K562 (cell line): ENCODE measurements at regions not wholly inside any gene's neighbourhood (a gene's known extent, or its start where the extent isn't known, plus 50 kb on each side); places are given as distances from the start of the nearest gene placed in this dataset.
"Not testable (repeated sequence)": the region's sequence is repeated elsewhere in the genome, so short reads cannot be mapped to it uniquely, and the experiment has no call there.

Source experiments
- ATAC-seq: fragments of 200-7000 bp; cut with Tn5 transposase; 3 replicates; pipeline ENCODE4 v1.9.1; 2020; ENCODE audit warnings: moderate library complexity
- BruUV-seq: library from RNA; stranded (reverse); fragments of 400-500 nt; replicated peaks from 2 replicates; lab custom pipeline; 2021; lab: Mats Ljungman, UMichigan
- CTCF ChIA-PET: fragments of 300-600 bp; formaldehyde crosslinking; extraction: SDS; loops from one replicate; lab custom pipeline; 2021; ENCODE audit warnings: low intra/inter-chr PET ratio; lab: Yijun Ruan, JAX
- POLR2A ChIA-PET: fragments of 300-600, 350-650 bp; sonication (Branson Sonifier 250); formaldehyde crosslinking; extraction: SDS; loops from one replicate; lab custom pipeline; 2021; ENCODE audit warnings: antibody characterized with exemption, inconsistent platforms; lab: Yijun Ruan, JAX
- DNase-seq, 4 experiments: peaks; one replicate each; pipeline versions ENCODE4 v3.0.0 to v3.0.0-alpha.2; 2011 to 2018; ENCODE audit warnings: low spot score in 3 of 4, mixed read lengths in 3 of 4; ENCODE audit errors: extremely low read depth in 1 of 4
- FAIRE-seq: peaks from 2 replicates; lab custom pipeline; 2011; peaks lifted over from hg19 to GRCh38; lab: Jason Lieb, UNC
- H2AFZ ChIP-seq: 2 replicates; pipeline ENCODE4 v1.6.0; 2011; ENCODE audit warnings: low read depth, low read length, control low read depth, inconsistent platforms
- H3K27ac ChIP-seq: fragments of 200-600 bp; 3 replicates; pipeline ENCODE4 v1.8.0; 2011; ENCODE audit warnings: low read depth, mild to moderate bottlenecking, control low read depth, inconsistent platforms, low read length, moderate library complexity, mixed read lengths; ENCODE audit errors: extremely low read depth
- H3K27me3 ChIP-seq, 2 experiments: fragments of 300-600 bp in 1 of 2; 2 replicates in 1 of 2; 3 replicates in 1 of 2; pipeline versions ENCODE4 v1.6.0 to v1.8.0; 2011; ENCODE audit warnings: inconsistent platforms in 2 of 2, low read length in 2 of 2, mild to moderate bottlenecking in 1 of 2, mixed read lengths in 1 of 2, moderate library complexity in 1 of 2; ENCODE audit not compliant: control insufficient read depth in 2 of 2, insufficient read depth in 2 of 2
- H3K36me3 ChIP-seq: fragments of 300-600 bp; 3 replicates; pipeline ENCODE4 v1.8.0; 2011; ENCODE audit warnings: mild to moderate bottlenecking, low read length, inconsistent platforms; ENCODE audit not compliant: control insufficient read depth, insufficient read depth
- H3K4me1 ChIP-seq, 2 experiments: fragments of 200-600 bp in 1 of 2; replicated peaks in 1 of 2; 2 replicates in 1 of 2; 3 replicates in 1 of 2; pipeline versions ENCODE4 v1.5.1 to v1.8.0; 2011; ENCODE audit warnings: inconsistent platforms in 2 of 2, low read length in 2 of 2, mild to moderate bottlenecking in 1 of 2, mixed read lengths in 1 of 2, moderate library complexity in 1 of 2; ENCODE audit not compliant: control insufficient read depth in 2 of 2, insufficient read depth in 2 of 2
- H3K4me2 ChIP-seq: 2 replicates; pipeline ENCODE4 v1.6.1; 2011; ENCODE audit warnings: low read length, control low read depth, inconsistent platforms, mixed read lengths; ENCODE audit not compliant: insufficient read depth
- H3K4me3 ChIP-seq: fragments of 200-600 bp; sonication (generic), shearing (Covaris generic); 2 replicates; pipeline ENCODE4 v1.5.1; 2016; ENCODE audit warnings: control low read depth, inconsistent platforms
- H3K79me2 ChIP-seq: fragments of 200-600 bp; 3 replicates; pipeline ENCODE4 v1.8.0; 2011; ENCODE audit warnings: low read length, inconsistent platforms; ENCODE audit not compliant: control insufficient read depth, insufficient read depth
- H3K9ac ChIP-seq, 2 experiments: 2 replicates each; pipeline versions ENCODE4 v1.6.0 to v1.6.1; 2011; ENCODE audit warnings: low read depth in 2 of 2, low read length in 2 of 2, control low read depth in 1 of 2, inconsistent platforms in 1 of 2, mild to moderate bottlenecking in 1 of 2, mixed read lengths in 1 of 2; ENCODE audit not compliant: insufficient read depth in 1 of 2
- H3K9me1 ChIP-seq: one replicate; pipeline ENCODE4 v1.6.0; 2011; ENCODE audit warnings: inconsistent platforms, mild to moderate bottlenecking, low read length, moderate library complexity; ENCODE audit not compliant: control insufficient read depth, insufficient read depth
- H3K9me3 ChIP-seq: replicated peaks from 2 replicates; pipeline ENCODE4 v1.5.1; 2011; ENCODE audit warnings: low read depth, low read length, inconsistent platforms; ENCODE audit not compliant: control insufficient read depth, insufficient read depth
- H4K20me1 ChIP-seq: replicated peaks from 2 replicates; pipeline ENCODE4 v1.6.1; 2011; ENCODE audit warnings: low read length, inconsistent platforms, mixed read lengths; ENCODE audit not compliant: control insufficient read depth, insufficient read depth
- WGBS: fragments of 100-300 bp; shearing (Covaris generic); methylation state at CpG from one replicate; pipeline ENCODE4 v1.1.6; 2016; ENCODE audit warnings: low coverage, mixed read lengths; ENCODE audit not compliant: insufficient coverage; ENCODE audit errors: missing lambda C conversion rate; 5-methylcytosine and 5-hydroxymethylcytosine counted together
- in situ Hi-C: fragments of 300-500 bp; cut with MboI; formaldehyde crosslinking; loops from 4 replicates; pipeline ENCODE4 v1.15.0; 2018; ENCODE audit warnings: inconsistent platforms, mixed read lengths
- intact Hi-C: fragments of 100-400 bp; cut with micrococcal nuclease; formaldehyde crosslinking; loops from 2 replicates; pipeline ENCODE4 v1.14.2; 2022

GRCh38 chr16:33966855-33967254, 507.4 kb downstream of the TP53TG3F start:
- ATAC-seq, H3K4me2 ChIP-seq, H3K9me3 ChIP-seq, H3K4me3 ChIP-seq, DNase-seq, FAIRE-seq, H3K9ac ChIP-seq, H4K20me1 ChIP-seq, H3K27ac ChIP-seq, H3K79me2 ChIP-seq, H3K4me1 ChIP-seq, H3K27me3 ChIP-seq, intact Hi-C loops, H3K9me1 ChIP-seq, H3K36me3 ChIP-seq, BruUV-seq, CTCF ChIA-PET, POLR2A ChIA-PET, H2AFZ ChIP-seq, in situ Hi-C loops: not testable (repeated sequence)
- WGBS, result 0% methylated on average over 1 of the region's 2 CpGs

- H3K9me1 ChIP-seq, H3K4me2 ChIP-seq, H2AFZ ChIP-seq, POLR2A ChIA-PET, H3K9me3 ChIP-seq, H4K20me1 ChIP-seq, H3K4me3 ChIP-seq, ATAC-seq, DNase-seq, FAIRE-seq, H3K79me2 ChIP-seq, BruUV-seq, in situ Hi-C loops, intact Hi-C loops, H3K9ac ChIP-seq, H3K4me1 ChIP-seq, H3K27me3 ChIP-seq, H3K36me3 ChIP-seq, CTCF ChIA-PET, H3K27ac ChIP-seq: not testable (repeated sequence)
- no CpG with 5 or more reads among the region's 8 CpGs for WGBS
These were observed 515.1 kb downstream of the TP53TG3F start for GRCh38 chr16:33974557-33974956.

GRCh38 chr16:33975744-33976143, 516.3 kb downstream of the TP53TG3F start:
- H3K27me3 ChIP-seq, H4K20me1 ChIP-seq, POLR2A ChIA-PET, H3K36me3 ChIP-seq, DNase-seq, FAIRE-seq, H3K4me1 ChIP-seq, H3K9me1 ChIP-seq, H3K9ac ChIP-seq, intact Hi-C loops, H3K9me3 ChIP-seq, H2AFZ ChIP-seq, H3K4me2 ChIP-seq, H3K79me2 ChIP-seq, H3K27ac ChIP-seq, CTCF ChIA-PET, in situ Hi-C loops, BruUV-seq, ATAC-seq, H3K4me3 ChIP-seq: not testable (repeated sequence)
- WGBS, result no CpG with 5 or more reads among the region's 55 CpGs

DNA sequence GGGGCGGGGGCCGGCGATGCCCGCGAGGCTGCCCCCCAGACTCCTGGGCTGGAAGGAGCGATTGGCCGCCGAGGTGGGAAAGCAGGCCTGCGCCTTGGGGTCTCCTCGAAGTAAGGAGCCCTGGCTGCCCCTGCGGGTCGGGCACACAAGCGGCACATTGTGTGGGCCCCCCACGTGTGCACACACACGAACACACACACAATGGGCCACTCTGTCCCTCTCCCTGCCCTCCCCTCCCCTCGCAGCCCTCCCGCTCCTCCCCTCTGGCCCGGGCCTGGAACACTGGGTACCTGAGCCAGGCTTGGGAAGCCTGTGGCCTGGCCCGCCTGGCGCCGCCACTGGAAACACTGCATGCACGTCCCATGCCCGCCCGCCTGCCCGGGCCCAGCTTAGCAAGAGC, 517.1 kb downstream of the TP53TG3F start:
- H3K36me3 ChIP-seq, DNase-seq, H3K27me3 ChIP-seq, H3K27ac ChIP-seq, H3K4me2 ChIP-seq, ATAC-seq, POLR2A ChIA-PET, CTCF ChIA-PET, H3K9me3 ChIP-seq, H4K20me1 ChIP-seq, in situ Hi-C loops, H3K9me1 ChIP-seq, intact Hi-C loops, H3K4me3 ChIP-seq, H3K79me2 ChIP-seq, H3K4me1 ChIP-seq, FAIRE-seq, H2AFZ ChIP-seq, H3K9ac ChIP-seq, BruUV-seq: not testable (repeated sequence)
- WGBS, result 0% methylated on average over 1 of the region's 25 CpGs
